ENCODE measurements at regions not wholly inside any gene's neighbourhood (a gene's known extent, or its start where the extent isn't known, plus 50 kb on each side); places are given as distances from the start of the nearest gene placed in this dataset.

GRCh38 chr10:33497338-33497737 lies 162.9 kb upstream of the NRP1 start:
- no peak overlapping the region for H3K56ac ChIP-seq (ENCODE audit: insufficient read length, low read depth, low read length)
- TF ChIP-seq CTCF (conservative IDR thresholded peaks at IDR 0.05), result no peak
- no peak overlapping the region for H4K8ac ChIP-seq (replicated peaks; ENCODE audit: insufficient read length, low read depth, low read length)
- H2BK20ac ChIP-seq (ENCODE audit: low read depth, low read length, poor library complexity, severe bottlenecking), result no peak overlapping the region
- no peak overlapping the region for H2BK5ac ChIP-seq (ENCODE audit: insufficient read length, low read length)
- H3K4me2 ChIP-seq (ENCODE audit: insufficient read depth, insufficient read length, low read length), result no peak overlapping the region
- H4K20me1 ChIP-seq (ENCODE audit: control insufficient read depth, insufficient read depth, insufficient read length), result no peaks in the 10 kb centered on the region
- peaks cover 6 to 9% of the 10 kb centered on the region in 2 experiments for H3K4me1 Mint-ChIP-seq
- peaks cover 0 to 10% (median 2%) of the 10 kb centered on the region in 3 experiments; a peak in 5 of 7 replicates for H3K36me3 Mint-ChIP-seq (ENCODE audit: insufficient read depth in 1 of 3, low read depth in 3 of 3)
- no peak overlapping the region for H2BK120ac ChIP-seq (ENCODE audit: low read depth, low read length, poor library complexity, severe bottlenecking)
- H3K27me3 ChIP-seq (ENCODE audit: insufficient read depth, low read length), result no peaks in the 10 kb centered on the region
- H2BK12ac ChIP-seq (ENCODE audit: insufficient read length, low read depth, low read length), result no peak overlapping the region
- H3K4me1 ChIP-seq (ENCODE audit: insufficient read depth, low read length), result no peaks in the 10 kb centered on the region
- no peak overlapping the region for H2AFZ ChIP-seq (ENCODE audit: low read length)
- no peak overlapping the region for H3K4me3 Mint-ChIP-seq
- peaks cover 3 to 10% of the 10 kb centered on the region in 2 experiments for H3K9me3 Mint-ChIP-seq
- H3K79me1 ChIP-seq (ENCODE audit: insufficient read depth, low read depth, low read length, poor library complexity, severe bottlenecking), result no peaks in the 10 kb centered on the region
- WGBS (ENCODE audit: extremely low coverage, insufficient read length, low lambda C conversion rate), result no CpG with 5 or more reads among the region's 3 CpGs
- H3K27me3 Mint-ChIP-seq (ENCODE audit: low read depth), result no peaks in the 10 kb centered on the region
- H3K18ac ChIP-seq (ENCODE audit: insufficient read length, low read depth, low read length), result no peak overlapping the region
- H2AK5ac ChIP-seq (ENCODE audit: insufficient read length, low read length), result no peak overlapping the region
- H3K9me3 ChIP-seq (ENCODE audit: control insufficient read depth, low read depth, low read length), result no peaks in the 10 kb centered on the region
- no peak overlapping the region for H2BK15ac ChIP-seq (ENCODE audit: low read depth, low read length)
- no peak overlapping the region for H3T11ph ChIP-seq (ENCODE audit: low read length)
- no peak overlapping the region for H4K91ac ChIP-seq (ENCODE audit: insufficient read length, low read depth, low read length)
- DNase-seq, result no peak
- no peaks in the 10 kb centered on the region for H3K79me2 ChIP-seq (ENCODE audit: insufficient read depth, low read length)
- no peak overlapping the region for H3K23ac ChIP-seq (ENCODE audit: insufficient read length, low read depth, low read length)
- no peaks in the 10 kb centered on the region for H3K23me2 ChIP-seq (ENCODE audit: insufficient read length, low read depth, low read length, poor library complexity, severe bottlenecking)
- H3K4ac ChIP-seq (ENCODE audit: low read depth, low read length), result no peak overlapping the region
- H3K27ac Mint-ChIP-seq, result no peak overlapping the region
- H4K5ac ChIP-seq (ENCODE audit: insufficient read length, low read depth, low read length), result no peak overlapping the region
- no peak overlapping the region for H3K27ac ChIP-seq (ENCODE audit: insufficient read length, low read depth, low read length)
- H3K9ac ChIP-seq (ENCODE audit: extremely low read depth, insufficient read length, low read length), result no peak overlapping the region
- no peak overlapping the region for H3K14ac ChIP-seq (ENCODE audit: insufficient read depth, low read length)

Measured in H9 (cell line).